UCSD-AML1 (cell line): ENCODE measurements at regions not wholly inside any gene's neighbourhood (a gene's known extent, or its start where the extent isn't known, plus 50 kb on each side); places are given as distances from the start of the nearest gene placed in this dataset.

Experiments
- DNase-seq: peaks from one replicate; lab custom pipeline; 2025; ENCODE audit not compliant: unreplicated experiment; lab: John Stamatoyannopoulos, UW

- no peak for DNase-seq
These were observed 265.5 kb upstream of the TBC1D5 start for GRCh38 chr3:18007980-18008379.

- DNase-seq = no peak
These were observed 253.3 kb upstream of the TBC1D5 start for GRCh38 chr3:17995769-17996168.

GRCh38 chr3:17994167-17994566 is 251.7 kb upstream of the TBC1D5 start:
- DNase-seq = no peak

- no peak for DNase-seq
These were observed 248.0 kb upstream of the TBC1D5 start for GRCh38 chr3:17990390-17990789.

- peak; percentile 22 for DNase-seq
These were observed 244.0 kb upstream of the TBC1D5 start for GRCh38 chr3:17986348-17986816.

- no peak for DNase-seq
These were observed 243.4 kb upstream of the TBC1D5 start for GRCh38 chr3:17985658-17986347.

GRCh38 chr3:17983106-17983505 is 240.7 kb upstream of the TBC1D5 start:
- DNase-seq = peak; percentile 74

GRCh38 chr3:17982211-17982880 is 239.9 kb upstream of the TBC1D5 start:
- peak; percentile 7 for DNase-seq

GRCh38 chr3:17980863-17981262 is 238.4 kb upstream of the TBC1D5 start:
- no peak for DNase-seq

GRCh38 chr3:17979911-17980310 is 237.5 kb upstream of the TBC1D5 start:
- peak; percentile 10 for DNase-seq

- peak; percentile 23 for DNase-seq
These were observed 236.8 kb upstream of the TBC1D5 start for GRCh38 chr3:17979252-17979651.

GRCh38 chr3:17974206-17974841 is 231.9 kb upstream of the TBC1D5 start:
- DNase-seq = no peak

GRCh38 chr3:17972959-17973906 is 230.8 kb upstream of the TBC1D5 start:
- DNase-seq = no peak

GRCh38 chr3:17972476-17972875 is 230.0 kb upstream of the TBC1D5 start:
- no peak for DNase-seq

- DNase-seq = no peak
These were observed 229.6 kb upstream of the TBC1D5 start for GRCh38 chr3:17972030-17972429.

- no peak for DNase-seq
These were observed 227.6 kb upstream of the TBC1D5 start for GRCh38 chr3:17969985-17970568.

GRCh38 chr3:17969244-17969643 is 226.8 kb upstream of the TBC1D5 start:
- no peak for DNase-seq

- DNase-seq = no peak
These were observed 225.6 kb upstream of the TBC1D5 start for GRCh38 chr3:17967953-17968607.

GRCh38 chr3:17967111-17967510 is 224.7 kb upstream of the TBC1D5 start:
- no peak for DNase-seq

GRCh38 chr3:17965331-17965730 is 222.9 kb upstream of the TBC1D5 start:
- DNase-seq = no peak
